Frontal cortex (tissue), 3 donors: ENCODE measurements at regions not wholly inside any gene's neighbourhood (a gene's known extent, or its start where the extent isn't known, plus 50 kb on each side); places are given as distances from the start of the nearest gene placed in this dataset.

Source experiments
- DNase-seq, 2 donors: peaks; one replicate each; pipeline ENCODE4 v3.0.0; 2012; ENCODE audit warnings: low spot score in 2 of 2
- FAIRE-seq: peaks from 2 replicates; lab custom pipeline; 2012; peaks lifted over from hg19 to GRCh38; lab: Jason Lieb, UNC
- donor health status: control.
- donor health status: control.
- donor health status: control.

DNA sequence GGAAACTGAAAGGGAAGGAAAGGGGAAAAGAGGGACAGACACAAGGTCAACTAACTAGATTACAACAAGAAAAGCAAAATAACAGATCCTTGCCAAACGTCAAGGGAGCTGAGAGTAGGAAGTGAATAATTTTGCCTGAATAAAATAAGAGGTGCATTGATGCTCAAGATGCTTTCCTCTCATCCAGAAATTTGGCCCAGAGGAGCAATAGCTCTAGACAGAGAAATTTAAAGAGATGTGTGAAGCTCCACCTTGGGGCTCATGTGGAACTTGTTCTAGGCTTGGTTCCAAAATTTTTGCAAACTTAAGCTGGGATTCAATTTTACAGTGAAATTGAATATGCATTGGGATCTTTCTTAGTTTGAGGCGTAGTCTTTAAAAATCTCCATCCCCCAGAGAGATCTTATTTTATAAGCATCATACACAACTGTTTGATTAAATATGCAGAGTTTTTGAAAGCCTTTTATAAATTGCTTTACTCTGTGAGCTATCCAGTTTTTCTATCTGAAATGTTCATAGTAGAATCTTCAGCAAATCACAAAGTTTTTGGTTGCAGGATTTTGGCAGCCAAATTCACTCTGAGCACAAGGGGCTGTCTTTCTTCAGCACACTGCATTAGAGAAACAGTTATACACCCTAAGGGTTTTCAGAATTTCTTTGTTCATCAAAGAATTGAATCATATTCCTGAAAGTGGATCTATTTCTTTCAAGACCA, 1159.5 kb downstream of the ADGRL3 start:
- FAIRE-seq (no peak), DNase-seq (no peak)

DNA sequence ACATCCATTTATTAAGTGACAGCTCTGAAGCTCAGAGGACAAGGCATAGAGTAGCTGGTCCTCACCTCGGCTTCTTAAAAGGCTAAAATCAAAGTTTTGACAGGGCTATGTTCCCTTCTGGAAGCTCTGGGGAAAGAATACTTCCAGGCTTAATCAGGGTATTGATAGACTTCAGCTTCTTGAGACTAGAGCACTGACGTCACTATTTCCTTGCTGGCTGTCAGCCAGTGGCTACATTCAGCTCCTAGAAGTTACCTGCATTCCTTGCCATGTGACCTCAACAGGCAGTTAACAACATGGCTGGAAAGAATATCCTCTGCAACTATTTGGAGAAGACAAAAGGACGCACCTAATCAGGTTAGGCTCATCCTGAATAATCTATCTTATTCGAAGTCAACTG, 1144.8 kb downstream of the ADGRL3 start:
- FAIRE-seq, result no peak

DNA sequence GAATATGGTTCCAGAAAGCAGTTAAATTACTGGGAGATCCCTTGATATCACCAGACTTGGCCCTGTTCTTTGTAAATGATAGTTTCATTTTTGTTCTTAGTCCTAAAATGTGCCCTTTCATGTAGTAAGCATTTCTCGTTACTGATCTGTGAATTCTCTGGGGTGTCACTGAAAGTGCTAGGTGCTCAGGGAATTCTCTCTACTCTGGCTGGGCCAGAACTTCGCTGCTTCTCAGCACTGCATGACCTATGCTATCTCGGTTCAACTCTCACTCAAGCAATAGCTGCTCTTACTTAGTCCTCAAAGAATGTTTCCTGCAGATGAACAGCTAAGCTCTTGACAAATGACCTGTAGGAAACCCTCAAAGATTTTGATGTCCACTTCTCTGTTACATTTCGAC, 1144.3 kb downstream of the ADGRL3 start:
- no peak for FAIRE-seq
- DNase-seq, result no peak

More for the DNA sequence above, 1144.8 kb downstream of the ADGRL3 start:
- DNase-seq, result no peak

DNA sequence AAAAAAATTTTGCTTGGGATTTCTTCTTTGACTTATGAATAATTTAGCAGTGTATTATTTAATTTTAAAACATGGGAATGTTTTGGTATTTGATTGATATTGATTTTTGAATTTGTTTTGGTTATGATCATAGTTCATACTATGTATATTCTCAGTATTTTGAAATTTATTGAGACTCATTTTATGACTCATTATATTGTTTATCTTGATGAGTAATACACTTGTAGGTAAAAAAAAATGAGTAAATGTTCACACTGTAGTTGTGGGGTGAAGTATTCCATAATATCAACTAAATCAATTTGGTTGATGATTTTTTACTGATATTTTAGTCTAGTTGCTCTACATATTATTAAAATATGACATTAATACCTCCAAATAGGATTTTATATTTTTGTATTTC, 1142.2 kb downstream of the ADGRL3 start:
- FAIRE-seq (peak; percentile 50), DNase-seq (no peak)

DNA sequence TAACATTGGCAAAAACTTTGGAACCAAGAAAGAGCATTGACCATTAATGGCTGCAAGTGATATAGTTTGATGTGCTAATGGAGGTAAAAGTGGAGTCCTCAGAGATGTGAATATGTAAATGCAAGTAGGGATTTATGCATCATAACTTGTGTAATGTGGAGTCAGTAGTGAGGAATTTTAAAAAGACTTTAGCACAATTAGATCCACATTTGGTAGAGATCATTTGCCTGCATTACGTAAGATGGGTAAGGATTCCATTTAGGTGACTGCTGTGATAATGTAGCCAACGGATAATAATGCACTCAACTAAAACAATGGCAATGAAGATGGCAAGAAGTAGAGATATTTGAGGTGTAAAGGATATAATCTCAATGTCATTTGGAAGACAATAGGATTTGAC, 1128.4 kb downstream of the ADGRL3 start:
- DNase-seq, result no peak
- no peak for FAIRE-seq

- DNase-seq, result no peak
- no peak for FAIRE-seq
These were observed 1127.6 kb downstream of the ADGRL3 start for GRCh38 chr4:62327612-62328297.

DNA sequence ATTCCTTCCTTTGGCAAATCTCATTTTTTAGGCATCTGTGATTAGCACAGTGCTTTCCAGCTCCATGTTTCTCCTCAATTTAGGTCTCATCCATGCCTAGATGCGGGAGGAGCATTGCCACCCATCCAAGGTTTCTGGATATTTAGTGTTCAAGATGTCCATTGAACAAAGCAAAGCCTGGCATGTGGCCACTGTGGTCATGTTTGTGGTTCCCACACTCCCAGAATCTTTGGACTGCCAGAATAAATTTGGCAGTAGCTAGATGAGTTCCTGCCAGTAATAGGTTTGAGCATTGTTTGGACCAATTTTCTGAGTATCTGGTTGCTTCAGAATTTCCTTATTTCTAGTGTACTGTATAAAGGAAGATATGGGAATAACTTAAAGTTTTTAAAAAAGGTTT, 1124.1 kb downstream of the ADGRL3 start:
- peak in 1 of 2 donors; percentile 2 for DNase-seq
- no peak for FAIRE-seq

GRCh38 chr4:62320612-62321011, 1120.5 kb downstream of the ADGRL3 start:
- FAIRE-seq (no peak), DNase-seq (no peak)

DNA sequence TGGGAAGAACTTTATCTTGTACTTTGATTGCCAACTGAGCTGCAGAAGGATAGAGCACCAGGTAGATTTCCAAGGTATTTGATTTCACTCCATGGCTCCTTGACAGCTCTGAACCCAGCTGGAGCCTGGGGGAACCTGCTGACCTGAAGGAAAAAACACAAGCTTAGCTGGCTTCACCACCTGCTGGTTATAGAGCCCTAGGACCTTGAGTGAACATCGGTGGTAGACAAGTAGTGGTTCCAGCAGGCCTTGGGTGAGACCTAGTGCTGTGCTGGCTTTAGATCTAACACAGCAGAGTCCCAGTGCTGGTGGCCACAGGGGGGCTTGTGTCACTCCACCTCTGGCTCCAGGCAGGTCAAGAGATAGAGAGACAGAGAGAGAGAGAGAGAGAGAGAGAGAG, 1102.6 kb downstream of the ADGRL3 start:
- DNase-seq (no peak), FAIRE-seq (no peak)

- FAIRE-seq (no peak), DNase-seq (no peak)
These were observed 1101.4 kb downstream of the ADGRL3 start for GRCh38 chr4:62301500-62301899.

GRCh38 chr4:62293551-62293950, 1093.4 kb downstream of the ADGRL3 start:
- FAIRE-seq (no peak), DNase-seq (no peak)

GRCh38 chr4:62292911-62293310, 1092.8 kb downstream of the ADGRL3 start:
- FAIRE-seq (no peak), DNase-seq (no peak)

DNA sequence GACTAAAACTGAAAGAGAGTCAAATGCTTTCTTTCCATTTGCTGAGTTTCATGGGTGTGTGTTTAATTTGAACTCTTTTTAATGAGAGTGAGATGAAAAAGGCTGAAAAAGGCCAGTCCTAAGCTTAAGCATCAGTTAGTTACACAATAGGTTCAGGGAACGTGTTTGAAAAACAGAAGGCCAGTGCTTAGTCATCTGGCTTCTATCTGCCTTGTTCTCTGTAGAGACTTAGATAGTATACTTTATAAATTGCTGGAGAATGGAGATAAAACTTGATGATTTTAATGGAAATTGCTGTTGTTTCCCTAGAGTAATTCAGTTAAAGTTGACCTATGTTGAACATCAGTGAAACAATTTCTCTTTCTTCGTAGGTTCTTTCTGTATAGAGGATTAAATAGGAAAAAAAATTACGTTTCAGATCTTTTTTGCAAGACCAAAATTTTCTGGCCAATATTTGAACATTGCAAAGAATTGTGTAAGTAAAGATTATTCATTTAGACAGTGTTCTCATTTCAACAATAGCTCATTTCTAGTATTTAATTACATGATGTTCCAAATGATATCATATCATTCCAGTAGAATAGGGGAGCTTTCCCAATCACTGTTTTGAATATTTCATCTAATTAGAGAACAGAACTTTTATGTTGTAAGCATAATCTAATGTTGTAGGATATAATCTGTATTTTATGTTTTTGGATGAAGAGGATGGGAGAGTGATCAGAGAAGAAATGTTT, 1088.8 kb downstream of the ADGRL3 start:
- FAIRE-seq (no peak), DNase-seq (no peak)

- FAIRE-seq, result no peak
- no peak for DNase-seq
These were observed 1084.9 kb downstream of the ADGRL3 start for GRCh38 chr4:62285026-62285425.

DNA sequence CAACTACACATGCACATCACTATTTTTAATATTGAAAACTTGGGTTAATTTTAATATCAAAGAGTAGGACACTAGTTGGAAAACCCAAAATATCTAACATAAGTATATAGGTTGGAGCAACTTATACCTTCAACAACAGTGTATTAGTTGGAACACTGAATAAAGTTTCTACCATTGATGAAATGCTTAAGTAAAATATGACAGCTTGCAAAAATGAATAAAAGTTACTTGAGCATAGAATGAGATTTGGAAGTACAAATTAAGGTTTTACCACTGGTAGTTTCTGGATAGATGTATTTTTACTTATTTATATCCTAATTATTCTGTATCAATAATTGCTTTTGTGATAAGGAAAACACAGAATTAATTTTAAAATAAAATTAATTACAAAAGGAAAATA, 1079.6 kb downstream of the ADGRL3 start:
- FAIRE-seq (no peak), DNase-seq (no peak)

- DNase-seq, result no peak
- no peak for FAIRE-seq
These were observed 1075.3 kb downstream of the ADGRL3 start for GRCh38 chr4:62275470-62275869.

GRCh38 chr4:62274782-62275181, 1074.7 kb downstream of the ADGRL3 start:
- FAIRE-seq (no peak), DNase-seq (no peak)

DNA sequence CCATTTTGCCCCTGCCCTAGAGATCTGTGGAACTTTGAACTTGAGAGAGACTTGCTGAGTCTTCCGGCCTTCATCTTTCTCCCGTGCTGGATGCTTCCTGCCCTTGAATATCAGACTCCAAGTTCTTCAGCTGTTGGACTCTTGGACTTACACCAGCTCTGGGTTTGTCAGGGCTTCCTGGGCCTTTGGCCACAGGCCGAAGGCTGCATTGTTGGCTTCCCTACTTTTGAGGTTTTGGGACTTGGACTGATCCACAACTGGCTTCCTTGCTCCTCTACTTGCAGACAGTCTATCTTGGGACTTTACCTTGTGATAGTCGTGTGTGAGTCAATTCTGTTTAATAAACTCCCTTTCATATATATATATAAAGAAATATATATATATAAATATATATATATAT, 1071.0 kb downstream of the ADGRL3 start:
- no peak for FAIRE-seq
- no peak for DNase-seq

DNA sequence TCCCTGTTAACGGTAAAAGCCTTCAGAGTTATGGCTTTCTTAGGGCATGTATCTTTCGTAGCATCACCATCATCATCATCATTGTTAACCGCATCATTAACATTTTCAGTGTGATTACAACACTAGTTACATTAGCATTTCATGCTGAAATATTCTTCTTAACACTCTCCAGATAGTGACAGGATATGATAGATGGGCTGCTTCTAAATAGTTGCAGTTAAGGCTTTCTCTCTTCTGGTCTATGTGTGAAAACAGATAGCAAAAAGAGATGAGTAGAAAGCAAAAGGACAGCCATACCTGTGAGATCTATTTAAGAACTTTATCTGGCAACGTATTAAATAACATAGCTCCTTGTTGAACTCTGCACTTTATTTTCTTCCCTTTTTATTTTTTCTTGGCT, 1069.8 kb downstream of the ADGRL3 start:
- FAIRE-seq (no peak), DNase-seq (no peak)

DNA sequence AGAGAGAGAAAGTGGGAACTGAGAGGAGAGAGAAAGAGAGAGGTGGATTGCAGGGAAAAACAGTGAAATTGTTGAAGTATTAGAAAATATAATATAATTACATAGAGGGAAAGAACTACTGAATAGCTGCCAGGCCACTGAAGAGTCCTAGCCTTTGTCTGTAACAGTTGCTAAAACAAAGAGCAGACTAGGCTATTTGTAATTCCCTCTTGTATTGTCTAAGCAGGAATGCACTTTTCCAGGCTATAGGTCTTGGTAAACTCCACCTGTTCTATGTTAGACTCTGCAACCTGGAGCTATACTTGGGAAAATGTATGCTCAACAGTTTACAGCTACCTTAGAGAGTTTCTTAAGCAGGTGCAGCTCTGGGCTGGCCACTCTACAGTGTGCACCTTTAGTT, 1063.3 kb downstream of the ADGRL3 start:
- FAIRE-seq, result no peak
- no peak for DNase-seq

GRCh38 chr4:62262676-62263075, 1062.5 kb downstream of the ADGRL3 start:
- DNase-seq (no peak), FAIRE-seq (no peak)
